COLO829 (cell line): ENCODE measurements at regions not wholly inside any gene's neighbourhood (a gene's known extent, or its start where the extent isn't known, plus 50 kb on each side); places are given as distances from the start of the nearest gene placed in this dataset.

Experiments
- DNase-seq: peaks from one replicate; pipeline ENCODE4 v3.0.0; 2012; ENCODE audit warnings: low spot score

GRCh38 chr4:22020129-22020528, 71.6 kb upstream of the KCNIP4 start:
- DNase-seq: no peak

- no peak for DNase-seq
These were observed 71.1 kb upstream of the KCNIP4 start for GRCh38 chr4:22019676-22020075.

- no peak for DNase-seq
These were observed 65.7 kb upstream of the KCNIP4 start for GRCh38 chr4:22014222-22014741.

GRCh38 chr4:22003878-22004277, 55.3 kb upstream of the KCNIP4 start:
- DNase-seq: no peak
